ENCODE measurements at regions not wholly inside any gene's neighbourhood (a gene's known extent, or its start where the extent isn't known, plus 50 kb on each side); places are given as distances from the start of the nearest gene placed in this dataset.
"Not testable (repeated sequence)": the region's sequence is repeated elsewhere in the genome, so short reads cannot be mapped to it uniquely, and the experiment has no call there.

GRCh38 chr2:2728635-2729034 is 397.6 kb upstream of the MYT1L start:
- H3K27me3 ChIP-seq = no peaks in the 10 kb centered on the region
- ATAC-seq = no peak
- H3K36me3 ChIP-seq = no peaks in the 10 kb centered on the region
- in situ Hi-C loops (cut with MboI; ENCODE audit: low sequenced_read_pairs in 4 of 4) = no loop called here
- no peaks in the 10 kb centered on the region for H3K4me1 ChIP-seq
- H3K9me3 ChIP-seq = no peaks in the 10 kb centered on the region
- no peak overlapping the region for H3K4me3 ChIP-seq
- no peak for DNase-seq
- no peak overlapping the region for H3K27ac ChIP-seq
- intact Hi-C loops (cut with DNase I; ENCODE audit: low total_unique reads) = no loop called here
- TF ChIP-seq POLR2A (IDR thresholded peaks at IDR 0.05) (no peak), CTCF (IDR thresholded peaks at IDR 0.05 in 4 of 5, conservative IDR thresholded peaks at IDR 0.05 in 1 of 5) (no peak)

- no peak overlapping the region for H3K4me3 ChIP-seq
- DNase-seq = no peak
- H3K27ac ChIP-seq = no peak overlapping the region
- intact Hi-C loops (cut with DNase I; ENCODE audit: low total_unique reads) (no loop called here), in situ Hi-C loops (cut with MboI; ENCODE audit: low sequenced_read_pairs in 4 of 4) (no loop called here)
- no peaks in the 10 kb centered on the region for H3K9me3 ChIP-seq
- H3K4me1 ChIP-seq = no peaks in the 10 kb centered on the region
- TF ChIP-seq POLR2A (IDR thresholded peaks at IDR 0.05) = no peak
- TF ChIP-seq CTCF (IDR thresholded peaks at IDR 0.05 in 4 of 5, conservative IDR thresholded peaks at IDR 0.05 in 1 of 5) = no peak
- H3K36me3 ChIP-seq = no peaks in the 10 kb centered on the region
- H3K27me3 ChIP-seq = no peaks in the 10 kb centered on the region
- ATAC-seq = no peak
These were observed 396.9 kb upstream of the MYT1L start for GRCh38 chr2:2727876-2728511.

GRCh38 chr2:2726163-2726562 is 395.1 kb upstream of the MYT1L start:
- Histone ChIP-seq H3K4me3 (no peak overlapping the region), H3K36me3 (no peaks in the 10 kb centered on the region), H3K9me3 (no peaks in the 10 kb centered on the region), H3K27me3 (no peaks in the 10 kb centered on the region), H3K27ac (no peak overlapping the region), H3K4me1 (no peaks in the 10 kb centered on the region)
- intact Hi-C loops (cut with DNase I; ENCODE audit: low total_unique reads) = no loop called here
- in situ Hi-C loops (cut with MboI; ENCODE audit: low sequenced_read_pairs in 4 of 4) = no loop called here
- TF ChIP-seq POLR2A (IDR thresholded peaks at IDR 0.05) (no peak), CTCF (IDR thresholded peaks at IDR 0.05 in 4 of 5, conservative IDR thresholded peaks at IDR 0.05 in 1 of 5) (no peak)
- DNase-seq = no peak
- no peak for ATAC-seq

GRCh38 chr2:2723064-2723463 is 392.0 kb upstream of the MYT1L start:
- Histone ChIP-seq H3K4me3 (no peak overlapping the region), H3K9me3 (no peaks in the 10 kb centered on the region), H3K4me1 (no peaks in the 10 kb centered on the region), H3K36me3 (no peaks in the 10 kb centered on the region), H3K27me3 (no peaks in the 10 kb centered on the region), H3K27ac (no peak overlapping the region)
- ATAC-seq (no peak), DNase-seq (no peak)
- no peak for TF ChIP-seq CTCF (IDR thresholded peaks at IDR 0.05 in 4 of 5, conservative IDR thresholded peaks at IDR 0.05 in 1 of 5)
- no peak for TF ChIP-seq POLR2A (IDR thresholded peaks at IDR 0.05)
- intact Hi-C loops (cut with DNase I; ENCODE audit: low total_unique reads) = no loop called here
- in situ Hi-C loops (cut with MboI; ENCODE audit: low sequenced_read_pairs in 4 of 4) = no loop called here

GRCh38 chr2:2721296-2721835 is 390.3 kb upstream of the MYT1L start:
- in situ Hi-C loops (cut with MboI; ENCODE audit: low sequenced_read_pairs in 4 of 4) = no loop called here
- H3K9me3 ChIP-seq = no peaks in the 10 kb centered on the region
- H3K4me3 ChIP-seq = no peak overlapping the region
- ATAC-seq (no peak), DNase-seq (no peak)
- no peaks in the 10 kb centered on the region for H3K36me3 ChIP-seq
- no peak for TF ChIP-seq CTCF (IDR thresholded peaks at IDR 0.05 in 4 of 5, conservative IDR thresholded peaks at IDR 0.05 in 1 of 5)
- no peak for TF ChIP-seq POLR2A (IDR thresholded peaks at IDR 0.05)
- no peaks in the 10 kb centered on the region for H3K27me3 ChIP-seq
- H3K27ac ChIP-seq = no peak overlapping the region
- H3K4me1 ChIP-seq = no peaks in the 10 kb centered on the region
- intact Hi-C loops (cut with DNase I; ENCODE audit: low total_unique reads) = no loop called here

- H3K27ac ChIP-seq; H3K4me3 ChIP-seq; DNase-seq; in situ Hi-C loops (cut with MboI; ENCODE audit: low sequenced_read_pairs in 4 of 4); H3K9me3 ChIP-seq; intact Hi-C loops (cut with DNase I; ENCODE audit: low total_unique reads); H3K27me3 ChIP-seq; H3K4me1 ChIP-seq; H3K36me3 ChIP-seq; ATAC-seq: not testable (repeated sequence)
These were observed 389.7 kb upstream of the MYT1L start for GRCh38 chr2:2720806-2721205.

Measured in gastrocnemius medialis (tissue), 4 donors.